Ammon's horn (tissue), 1 donor: ENCODE measurements at regions not wholly inside any gene's neighbourhood (a gene's known extent, or its start where the extent isn't known, plus 50 kb on each side); places are given as distances from the start of the nearest gene placed in this dataset.
"Not testable (repeated sequence)": the region's sequence is repeated elsewhere in the genome, so short reads cannot be mapped to it uniquely, and the experiment has no call there.

ENCODE experiments used
- DNase-seq: peaks from one replicate; pipeline ENCODE4 v3.0.0-alpha.2; 2016; ENCODE audit warnings: low spot score

DNA sequence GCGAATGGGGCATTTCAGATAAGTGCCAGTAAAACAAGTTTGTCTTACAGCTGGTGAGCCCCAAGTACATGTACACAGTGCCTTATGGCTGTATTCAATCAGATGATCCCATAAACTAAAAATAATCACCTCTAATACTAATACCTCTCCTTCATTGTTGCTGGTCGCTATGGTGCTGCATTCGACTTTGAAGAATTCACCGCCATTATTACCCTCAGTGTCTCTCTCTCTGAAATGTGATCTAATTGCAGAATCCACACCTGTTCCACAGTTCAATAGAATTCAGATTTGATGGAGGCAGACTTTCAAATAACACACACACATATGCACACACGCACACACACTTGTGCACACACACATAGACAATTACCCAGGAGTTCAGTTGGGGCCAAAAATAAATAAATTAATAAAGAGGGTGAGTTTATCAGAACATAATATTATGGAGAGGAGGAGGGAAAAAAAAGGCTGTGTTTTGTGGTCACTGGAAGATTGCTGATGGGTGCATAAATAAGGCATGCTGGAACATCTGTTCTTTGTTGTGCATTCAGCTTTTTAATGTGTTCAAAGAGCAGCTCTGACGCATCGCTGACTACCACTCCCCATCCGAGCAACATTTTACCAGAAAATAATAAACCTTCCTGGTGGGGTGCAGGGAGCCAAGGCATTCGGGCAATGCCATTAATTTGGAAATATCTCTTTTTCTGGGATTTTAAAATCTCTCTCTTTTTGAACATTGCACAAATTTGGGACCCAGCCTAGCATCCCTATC lies 235.7 kb downstream of the SATB1 start:
- peak; percentile 37 for DNase-seq

DNA sequence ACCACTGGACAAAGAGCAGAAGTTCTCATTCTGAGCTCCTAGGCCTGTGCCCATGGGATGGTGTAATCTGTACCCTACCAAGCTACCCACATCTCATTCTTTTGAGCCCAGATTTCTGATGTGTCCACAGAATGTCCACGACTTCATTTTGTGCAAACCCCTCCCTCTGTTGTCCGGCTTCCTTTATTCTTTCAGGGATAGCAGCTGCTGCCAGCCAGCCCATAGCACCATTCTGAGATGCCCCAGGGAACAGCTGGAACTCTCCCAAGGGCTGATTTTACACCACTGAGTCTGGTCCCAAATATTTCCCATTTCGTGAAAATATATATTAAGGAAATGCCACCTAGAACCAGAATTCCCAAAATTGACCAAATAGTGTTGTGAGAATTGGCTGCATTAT lies 236.6 kb downstream of the SATB1 start:
- DNase-seq, result no peak

DNA sequence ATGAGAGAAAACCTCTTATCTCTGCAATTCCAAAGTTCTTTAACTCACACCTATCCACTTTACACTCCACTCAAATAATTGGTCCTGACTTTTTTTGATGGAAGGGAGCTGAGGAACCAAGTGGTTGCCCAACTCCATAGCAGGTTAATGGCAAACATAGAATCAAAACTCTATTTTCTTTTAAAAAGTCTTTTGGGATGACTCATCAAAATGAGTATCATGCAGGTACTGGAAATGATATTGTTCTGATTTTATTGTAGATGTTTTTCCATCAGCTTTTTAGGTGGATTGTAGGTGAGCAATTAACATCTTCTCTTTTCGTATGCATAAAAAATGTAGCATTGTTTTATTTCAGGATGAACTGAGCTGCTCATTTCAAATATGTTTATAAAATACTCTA lies 239.5 kb downstream of the SATB1 start:
- DNase-seq, result no peak

DNA sequence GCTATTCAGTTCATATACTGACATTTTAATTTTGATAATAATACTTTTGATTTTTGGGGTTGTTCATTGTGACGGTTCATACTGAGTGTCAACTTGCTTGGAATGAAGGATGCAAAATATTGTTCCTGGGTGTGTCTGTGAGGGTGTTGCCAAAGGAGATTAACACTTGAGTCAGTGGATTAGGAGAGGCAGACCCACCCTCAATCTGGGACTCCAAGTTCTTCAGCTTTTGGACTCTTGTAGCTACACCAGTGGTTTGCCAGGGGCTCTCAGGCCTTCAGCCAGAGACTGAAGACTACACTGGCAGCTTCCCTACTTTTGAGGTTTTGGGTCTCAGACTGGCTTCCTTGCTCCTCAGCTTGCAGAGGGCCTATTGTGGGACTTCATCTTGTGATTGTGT lies 242.2 kb downstream of the SATB1 start:
- DNase-seq, result not testable (repeated sequence)

DNA sequence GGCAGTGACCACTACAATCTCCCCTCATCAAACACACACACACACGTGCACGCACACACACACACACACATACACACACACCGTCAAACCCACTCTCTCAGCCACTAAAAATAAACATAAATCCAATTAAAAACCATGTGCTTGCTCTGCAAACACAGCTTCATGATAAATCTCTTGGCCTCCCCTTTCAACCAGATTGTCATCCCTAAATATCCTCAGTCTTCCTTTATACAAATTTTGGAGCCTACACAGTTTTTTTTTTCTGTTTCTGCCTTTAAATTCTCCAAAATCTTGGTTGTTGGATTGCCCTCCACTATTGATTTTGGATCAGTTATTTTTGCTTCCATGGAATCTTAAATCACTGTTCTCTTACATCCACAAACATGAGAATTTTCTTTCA lies 245.6 kb downstream of the SATB1 start:
- DNase-seq, result no peak

DNA sequence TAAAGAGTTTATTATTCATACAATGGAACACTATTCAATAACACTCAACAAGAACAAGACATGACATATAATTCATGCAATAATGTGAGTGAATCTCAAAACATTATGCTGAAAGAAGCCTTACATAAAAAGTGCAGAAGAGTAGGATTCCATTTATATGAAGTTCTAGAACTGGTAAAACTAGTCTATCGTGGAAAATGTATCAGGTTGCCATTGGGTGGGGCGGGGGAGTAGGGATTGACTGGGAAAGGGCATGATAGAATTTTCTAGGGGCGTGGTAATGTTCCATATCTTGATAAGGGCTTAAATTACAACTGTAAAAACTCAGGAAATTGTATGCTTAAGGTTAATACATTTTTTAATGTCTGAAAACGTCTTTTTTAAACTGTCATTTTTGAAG lies 247.9 kb downstream of the SATB1 start:
- no peak for DNase-seq

DNA sequence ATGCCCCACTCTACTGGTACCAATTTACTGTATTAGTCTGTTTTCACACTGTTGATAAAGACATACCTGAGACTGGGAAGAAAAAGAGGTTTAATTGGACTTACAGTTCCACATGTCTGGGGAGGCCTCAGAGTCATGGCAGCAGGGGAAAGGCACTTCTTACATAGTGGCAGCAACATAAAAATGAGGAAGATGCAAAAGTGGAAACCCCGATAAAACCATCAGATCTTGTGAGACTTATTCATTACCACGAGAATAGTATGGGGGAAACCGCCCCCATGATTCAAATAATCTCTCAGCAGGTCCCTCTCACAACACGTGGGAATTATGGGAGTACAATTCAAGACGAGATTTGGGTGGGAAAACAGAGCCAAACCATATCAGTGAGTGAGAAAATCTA lies 251.2 kb downstream of the SATB1 start:
- not testable (repeated sequence) for DNase-seq

DNA sequence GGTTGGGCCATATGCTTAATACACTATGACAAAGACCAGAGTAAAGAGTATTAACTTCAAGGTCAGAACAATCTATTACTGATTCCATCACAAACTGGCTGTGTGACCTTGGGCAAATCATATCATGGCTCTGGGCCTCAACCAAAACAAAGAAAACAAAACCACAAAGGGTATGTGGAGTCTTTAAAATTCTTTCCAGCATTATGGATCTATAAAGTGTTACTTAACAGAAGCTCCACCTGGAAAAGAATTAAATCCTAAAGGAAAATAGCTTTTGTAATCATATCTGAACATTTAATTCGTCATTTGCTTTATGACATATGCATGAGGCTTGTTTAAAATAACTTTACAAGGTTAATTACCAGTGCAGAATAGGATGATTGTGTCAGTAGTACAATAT lies 265.5 kb downstream of the SATB1 start:
- DNase-seq, result no peak

DNA sequence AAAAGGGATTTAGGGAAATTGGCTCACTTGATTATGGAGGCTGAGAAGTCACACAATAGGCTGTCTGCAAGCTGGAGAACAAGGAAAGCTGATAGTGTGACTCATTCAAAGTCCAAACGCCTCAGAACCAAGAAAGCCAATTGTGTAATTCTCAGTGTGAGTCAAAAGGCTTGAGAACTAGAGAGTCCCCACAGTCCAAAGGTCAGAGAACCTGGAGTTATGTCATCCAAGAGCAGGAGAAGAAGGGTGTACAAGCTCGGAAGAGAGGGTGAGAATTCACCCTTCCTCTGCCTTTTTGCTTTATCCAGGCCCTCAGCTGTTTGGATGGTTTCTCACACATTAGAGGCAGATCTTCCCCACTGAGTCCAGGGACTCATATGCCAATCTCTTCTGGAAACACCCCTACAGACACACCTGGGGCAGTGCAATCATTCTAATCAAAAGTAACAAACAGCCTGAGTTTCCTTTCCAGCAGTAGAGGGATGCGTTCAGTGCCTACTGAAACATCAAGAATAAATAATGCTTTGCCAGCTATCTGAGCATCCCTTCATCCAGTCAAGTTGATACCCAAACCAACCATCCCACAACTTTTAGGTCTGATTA lies 271.5 kb downstream of the SATB1 start:
- DNase-seq, result no peak

DNA sequence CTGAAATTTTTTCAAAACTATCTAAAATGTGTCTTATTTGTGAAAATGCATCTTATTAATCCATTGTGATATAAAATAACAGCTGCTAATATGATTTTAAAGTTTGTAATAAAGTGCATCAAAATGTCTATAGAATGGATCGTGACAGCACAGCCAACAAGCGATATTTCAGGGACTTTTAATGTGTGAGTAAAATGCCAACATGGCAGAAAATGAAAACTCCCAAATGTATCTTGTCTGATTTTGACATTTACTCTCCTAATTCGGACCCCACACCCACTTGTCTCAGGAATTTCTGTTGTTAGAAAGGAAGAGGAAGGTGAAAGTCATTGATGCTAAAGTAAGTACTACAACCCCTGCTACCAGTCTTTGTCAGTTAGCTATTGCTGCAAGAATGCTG lies 273.9 kb downstream of the SATB1 start:
- DNase-seq, result no peak

DNA sequence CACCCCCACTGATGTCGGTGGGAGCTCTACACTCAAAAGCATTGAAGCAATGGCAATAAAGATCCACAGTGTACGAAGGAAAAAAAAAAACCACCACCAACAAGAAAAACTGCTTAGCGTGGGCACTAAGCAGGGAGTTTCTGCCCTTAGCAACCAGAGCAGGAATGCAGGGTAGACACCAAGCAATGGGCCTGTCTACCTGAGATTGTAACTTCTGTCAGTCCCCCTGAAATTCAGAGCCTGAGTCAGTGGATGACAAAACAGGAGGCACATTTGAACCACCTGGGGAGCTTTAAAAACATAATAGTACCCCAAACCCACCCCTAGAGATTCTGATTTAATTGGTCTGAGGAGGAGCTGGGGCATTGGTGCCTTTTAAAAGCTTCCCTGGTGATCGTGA lies 275.2 kb downstream of the SATB1 start:
- DNase-seq, result no peak

DNA sequence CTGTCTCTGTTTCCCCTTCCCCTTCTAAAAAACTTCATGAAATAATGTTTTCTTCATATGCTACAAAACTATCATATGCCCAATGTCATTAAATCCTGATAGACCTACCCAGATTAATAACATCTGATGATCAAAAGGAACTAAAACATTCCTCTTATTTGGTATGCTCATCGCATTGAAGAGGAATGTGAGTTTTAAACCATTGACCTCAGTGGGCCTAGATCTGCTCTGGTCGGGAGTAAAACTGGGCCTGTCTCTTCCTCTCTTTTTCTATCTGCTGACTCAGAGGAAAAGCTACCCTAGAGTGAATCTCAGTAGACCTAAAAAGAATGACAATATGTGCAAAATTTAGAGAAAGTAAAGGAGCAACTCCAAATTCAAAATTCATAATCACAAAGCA lies 275.8 kb downstream of the SATB1 start:
- DNase-seq, result no peak

DNA sequence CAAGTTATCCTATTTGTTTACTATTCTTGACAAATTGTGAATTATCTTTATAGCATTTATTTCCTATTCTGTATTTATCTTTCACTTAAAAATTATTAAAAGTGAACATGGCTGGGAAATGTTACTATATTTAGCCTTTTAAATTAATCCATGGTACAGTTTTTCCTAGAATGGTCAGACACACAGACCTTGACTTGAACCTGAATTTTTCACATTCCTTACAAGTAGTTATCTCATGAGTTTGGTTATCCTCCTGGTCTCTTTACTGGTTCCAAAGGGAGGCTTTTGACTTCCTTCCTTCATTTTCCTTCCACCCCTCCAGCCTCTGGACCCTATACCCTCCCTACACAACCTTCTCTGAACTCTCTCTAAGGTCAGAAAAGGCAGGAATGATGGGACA lies 280.6 kb downstream of the SATB1 start:
- no peak for DNase-seq

DNA sequence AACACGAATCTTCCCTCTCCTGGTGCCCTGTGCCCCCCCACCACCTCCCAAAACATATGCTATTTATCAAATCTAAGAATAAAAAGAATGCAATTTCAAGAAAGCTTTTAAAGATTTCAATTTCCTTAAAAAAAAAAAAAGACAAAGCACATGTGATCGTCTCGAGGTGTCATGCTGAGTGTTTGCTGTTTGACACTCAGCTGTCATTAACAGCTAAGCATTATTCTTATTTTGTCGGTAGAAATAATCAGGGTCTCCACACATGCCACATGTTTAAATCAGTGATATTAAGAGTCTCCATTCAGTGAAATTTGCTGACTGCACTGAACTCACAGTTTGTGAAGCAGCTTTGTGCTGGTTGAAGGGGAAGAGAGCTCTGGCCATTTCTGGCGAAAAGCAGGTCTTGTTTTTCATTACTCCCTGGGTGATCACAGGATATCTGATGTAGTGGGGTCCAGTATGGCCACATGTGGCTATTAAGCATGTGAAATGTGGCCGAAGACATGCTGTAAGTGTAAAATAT lies 281.8 kb downstream of the SATB1 start:
- DNase-seq, result no peak

DNA sequence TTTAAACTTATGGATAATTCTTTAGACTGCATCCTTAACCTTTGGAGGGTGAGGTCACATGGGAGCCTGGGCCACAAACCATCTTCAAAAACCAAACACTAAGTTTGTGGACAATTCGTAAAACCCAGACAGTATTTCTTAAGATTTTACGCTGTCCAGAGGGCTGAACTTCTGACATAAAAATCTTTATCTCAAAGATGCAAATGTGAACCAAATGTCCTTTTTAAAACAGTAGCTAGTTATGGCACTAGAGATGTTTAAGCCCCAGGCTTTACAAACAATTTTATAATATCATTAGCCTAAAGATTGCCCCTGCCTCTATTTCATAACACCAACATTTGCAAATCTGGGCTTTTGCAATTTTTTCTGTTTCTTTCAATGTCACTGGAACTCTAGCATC lies 287.2 kb downstream of the SATB1 start:
- DNase-seq, result no peak

DNA sequence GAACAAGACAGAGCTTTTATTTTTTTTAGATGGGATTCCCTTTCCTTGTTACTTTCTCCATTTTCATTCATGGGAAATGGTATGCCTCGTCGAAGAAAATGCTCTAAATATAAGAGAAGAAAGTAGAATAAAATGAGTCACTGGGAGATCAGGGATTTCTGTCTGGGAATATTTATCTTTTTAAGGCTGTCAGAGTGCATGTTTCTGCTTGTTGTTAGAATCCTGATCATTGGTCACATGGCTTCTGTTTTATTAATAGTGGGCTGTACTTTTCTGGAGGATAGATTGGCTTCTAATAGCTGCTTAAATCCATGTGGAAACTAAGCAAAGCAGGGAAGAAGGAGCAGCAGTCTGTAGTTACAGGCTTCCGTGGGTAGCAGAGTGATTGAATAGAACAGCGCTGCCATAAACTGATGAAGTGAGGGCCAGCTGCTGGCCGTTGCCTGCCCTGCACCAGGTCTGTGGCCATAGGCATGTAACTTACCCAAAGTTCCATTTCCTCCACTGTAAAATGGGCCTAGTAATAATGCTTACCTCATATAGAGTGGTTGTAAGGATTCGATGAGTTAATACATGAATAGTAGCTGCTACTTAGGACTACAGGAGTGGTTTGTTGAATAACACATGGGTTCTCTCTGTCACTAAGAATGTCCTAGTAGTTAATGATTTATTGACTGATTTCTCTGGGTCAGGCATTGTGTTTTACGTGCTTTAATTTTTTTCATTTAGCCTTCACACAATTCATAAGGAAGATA lies 289.9 kb downstream of the SATB1 start:
- no peak for DNase-seq

DNA sequence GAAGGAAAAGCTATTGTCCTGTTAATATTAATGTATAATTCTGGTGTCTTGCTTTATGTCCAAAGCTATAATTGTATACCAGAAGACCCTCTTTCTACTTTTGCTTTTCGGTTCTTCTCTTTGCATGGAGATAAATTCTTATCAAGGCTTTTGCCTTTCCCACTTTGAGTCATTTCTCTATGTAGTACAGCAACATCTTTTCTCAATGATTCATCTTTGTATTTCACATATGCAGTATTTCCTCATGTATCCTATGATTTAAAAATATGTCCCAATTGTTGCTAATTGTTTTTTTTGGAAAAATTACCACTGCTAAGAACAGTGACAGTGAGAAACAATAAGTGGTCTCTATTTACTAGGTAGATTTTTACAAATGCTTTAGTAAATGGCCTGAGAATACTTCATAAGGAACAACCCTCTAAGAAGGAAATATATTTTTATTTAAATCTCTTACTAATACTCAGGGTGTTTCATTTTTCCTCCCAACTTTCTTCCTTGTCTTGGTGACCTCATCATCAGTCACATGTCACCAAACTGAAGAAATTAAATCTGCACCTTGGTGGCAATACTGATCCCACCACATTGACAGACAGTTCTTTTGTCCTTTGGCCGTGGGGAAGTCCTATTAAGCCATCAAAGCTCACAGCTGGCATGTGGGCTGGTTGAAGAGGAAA lies 290.6 kb downstream of the SATB1 start:
- DNase-seq, result no peak

DNA sequence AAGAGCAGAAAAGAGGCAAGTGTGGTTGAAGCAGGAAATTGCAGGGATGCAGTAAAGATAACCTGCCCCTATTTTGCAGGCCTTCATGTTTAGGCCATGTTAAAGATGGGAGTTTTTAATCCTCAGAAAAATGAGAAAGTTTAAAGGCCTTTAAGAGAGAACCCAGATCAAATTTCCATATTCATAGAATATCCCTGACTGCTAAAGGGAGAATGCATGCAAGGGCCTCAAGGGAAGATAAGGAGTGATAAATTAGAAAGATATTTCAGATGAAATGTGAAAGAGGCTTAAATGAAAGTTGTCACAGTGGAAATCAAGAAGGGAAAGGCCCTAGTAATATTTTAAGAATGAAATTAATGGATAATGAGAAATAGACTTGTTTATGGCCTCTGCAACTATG lies 292.1 kb downstream of the SATB1 start:
- no peak for DNase-seq

DNA sequence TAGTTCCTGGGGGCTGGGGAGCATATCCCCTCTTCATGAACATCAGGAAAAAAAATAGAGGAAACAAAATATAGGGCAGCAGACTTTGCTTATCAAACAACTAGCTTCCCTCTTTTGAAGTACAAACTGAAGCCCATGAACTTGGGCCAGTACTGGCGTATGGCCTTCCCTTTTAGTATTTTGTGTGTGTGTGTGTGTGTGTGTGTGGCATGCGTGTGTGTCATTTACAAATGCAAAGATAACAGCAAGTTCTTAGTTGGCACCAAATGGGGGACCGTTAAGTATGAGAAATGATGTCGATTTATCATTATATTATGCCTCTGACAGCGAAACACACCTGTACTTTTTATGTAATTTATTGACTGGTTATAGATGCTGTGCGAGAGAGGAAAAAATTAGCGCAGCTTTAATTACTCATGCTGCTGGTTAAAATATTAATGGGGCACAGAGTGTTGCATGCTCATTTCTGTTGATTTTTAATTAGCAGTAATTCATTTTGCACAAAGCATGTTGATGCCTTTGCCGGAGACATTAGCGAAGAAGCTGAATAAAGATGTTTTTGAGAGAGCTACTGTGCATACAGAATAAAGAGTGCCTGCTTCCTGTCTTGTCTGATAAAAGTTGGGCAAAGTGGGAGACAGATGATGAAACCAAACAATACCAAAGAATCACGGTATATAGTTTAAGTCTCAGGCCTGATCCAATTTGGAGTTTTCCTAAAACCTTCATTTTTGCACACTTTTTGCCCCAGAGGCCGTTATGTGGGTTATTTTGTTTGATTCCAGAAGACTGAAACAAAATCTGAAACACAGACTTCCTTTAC lies 297.1 kb downstream of the SATB1 start:
- DNase-seq, result no peak

DNA sequence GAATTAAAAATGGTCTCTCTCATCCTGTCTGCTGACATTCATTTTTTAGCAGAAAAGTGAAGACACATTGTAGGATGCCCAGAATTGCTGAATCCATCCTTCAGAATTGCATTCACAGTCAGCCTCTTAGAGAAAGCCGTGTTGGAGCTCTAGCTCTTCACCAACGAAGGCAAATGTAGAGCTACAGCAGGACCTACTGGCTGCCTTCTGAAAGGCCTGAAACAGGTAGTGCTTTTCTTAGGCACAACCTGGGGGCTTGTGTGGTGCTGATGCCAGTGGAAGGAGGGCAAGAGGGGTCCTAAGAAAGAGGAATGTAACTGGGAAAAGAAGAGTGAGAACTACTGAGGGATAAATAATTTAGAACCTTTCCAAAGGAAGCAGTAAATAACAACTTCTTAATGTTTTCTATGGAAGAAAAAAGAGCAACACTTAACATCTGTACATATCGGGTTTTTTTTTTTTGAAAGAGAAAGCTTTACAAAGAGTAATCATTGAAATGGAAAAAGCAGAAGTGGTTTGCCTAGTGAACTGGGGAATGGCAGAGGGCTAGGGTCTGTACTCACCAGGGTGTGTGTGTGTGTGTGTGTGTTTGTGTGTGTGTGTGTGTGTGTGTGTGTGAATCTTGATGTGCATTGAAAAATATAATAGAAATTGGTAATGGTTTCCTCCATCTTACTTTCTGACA lies 297.8 kb downstream of the SATB1 start:
- DNase-seq, result no peak

DNA sequence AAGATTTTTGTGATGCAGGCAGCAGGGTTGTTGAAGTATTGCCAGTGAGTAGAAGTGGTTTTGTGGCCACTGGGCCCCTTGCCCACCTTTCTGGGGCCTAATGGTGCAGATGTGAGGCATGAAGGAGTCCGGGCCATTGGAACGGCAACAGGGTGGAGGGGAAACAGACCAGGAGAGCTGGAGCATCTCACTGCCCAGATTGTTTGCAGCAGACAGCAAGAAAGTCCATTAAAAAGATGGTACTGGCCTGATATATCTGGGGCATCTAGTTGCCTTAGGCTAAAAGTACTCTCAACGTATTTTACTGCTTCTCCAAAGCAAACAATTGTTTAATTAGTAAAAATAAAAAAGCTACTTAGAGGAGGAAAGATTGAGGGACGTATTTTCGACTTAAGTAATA lies 298.4 kb downstream of the SATB1 start:
- DNase-seq, result no peak
